HG02610 (cell line): ENCODE measurements at regions not wholly inside any gene's neighbourhood (a gene's known extent, or its start where the extent isn't known, plus 50 kb on each side); places are given as distances from the start of the nearest gene placed in this dataset.
"Not testable (repeated sequence)": the region's sequence is repeated elsewhere in the genome, so short reads cannot be mapped to it uniquely, and the experiment has no call there.

Source experiments
- ATAC-seq: cut with Tn5 transposase; IDR thresholded peaks from one replicate; pipeline ENCODE4 v1.9.1; 2021; ENCODE audit warnings: mild to moderate bottlenecking, moderate library complexity; ENCODE audit not compliant: unreplicated experiment

- peak; percentile 6 for ATAC-seq
These were observed 128.2 kb downstream of the SLC7A11 start for GRCh38 chr4:138113819-138114400.

GRCh38 chr4:138112890-138113289 is 129.3 kb downstream of the SLC7A11 start:
- ATAC-seq: not testable (repeated sequence)

- no peak for ATAC-seq
These were observed 129.8 kb downstream of the SLC7A11 start for GRCh38 chr4:138112389-138112788.

- no peak for ATAC-seq
These were observed 130.6 kb downstream of the SLC7A11 start for GRCh38 chr4:138111462-138112000.

GRCh38 chr4:138110815-138111214 is 131.3 kb downstream of the SLC7A11 start:
- ATAC-seq: peak; percentile 62

- no peak for ATAC-seq
These were observed 135.1 kb downstream of the SLC7A11 start for GRCh38 chr4:138107023-138107422.

GRCh38 chr4:138105331-138105730 is 136.8 kb downstream of the SLC7A11 start:
- ATAC-seq: no peak

GRCh38 chr4:138104284-138104680 is 137.9 kb downstream of the SLC7A11 start:
- no peak for ATAC-seq

- no peak for ATAC-seq
These were observed 138.4 kb downstream of the SLC7A11 start for GRCh38 chr4:138103597-138104283.

GRCh38 chr4:138099385-138099784 is 142.8 kb downstream of the SLC7A11 start:
- ATAC-seq: no peak

- ATAC-seq: no peak
These were observed 144.1 kb downstream of the SLC7A11 start for GRCh38 chr4:138097912-138098600.

GRCh38 chr4:138096384-138097062 is 145.6 kb downstream of the SLC7A11 start:
- ATAC-seq: no peak

- ATAC-seq: no peak
These were observed 146.8 kb downstream of the SLC7A11 start for GRCh38 chr4:138095378-138095777.

GRCh38 chr4:138092060-138092459 is 150.1 kb downstream of the SLC7A11 start:
- no peak for ATAC-seq

GRCh38 chr4:138090918-138091676 is 151.1 kb downstream of the SLC7A11 start:
- no peak for ATAC-seq

GRCh38 chr4:138090150-138090917 is 151.8 kb downstream of the SLC7A11 start:
- peak; percentile 89 for ATAC-seq

- ATAC-seq: no peak
These were observed 153.5 kb downstream of the SLC7A11 start for GRCh38 chr4:138088449-138089208.

GRCh38 chr4:138087066-138087719 is 155.0 kb downstream of the SLC7A11 start:
- ATAC-seq: no peak
